Suprapubic skin (tissue), 4 donors: ENCODE measurements at regions not wholly inside any gene's neighbourhood (a gene's known extent, or its start where the extent isn't known, plus 50 kb on each side); places are given as distances from the start of the nearest gene placed in this dataset.

Source experiments
- DNase-seq, 2 donors: peaks; one replicate each; pipeline ENCODE4 v3.0.0-alpha.2; 2019; ENCODE audit warnings: low spot score in 2 of 2
- H3K27ac ChIP-seq: fragments of 200-600 bp; sonication (generic); one replicate; pipeline ENCODE4 v1.5.1; 2019
- H3K27me3 ChIP-seq: fragments of 200-600 bp; sonication (generic); one replicate; pipeline ENCODE4 v1.5.1; 2019
- H3K36me3 ChIP-seq: fragments of 200-600 bp; sonication (generic); one replicate; pipeline ENCODE4 v1.5.1; 2019
- H3K4me1 ChIP-seq: fragments of 200-600 bp; sonication (generic); one replicate; pipeline ENCODE4 v1.5.1; 2019
- H3K4me3 ChIP-seq: fragments of 200-600 bp; sonication (generic); one replicate; pipeline ENCODE4 v1.5.1; 2019; ENCODE audit warnings: mild to moderate bottlenecking
- H3K9me3 ChIP-seq: fragments of 200-600 bp; sonication (generic); one replicate; pipeline ENCODE4 v1.5.1; 2019
- CTCF ChIP-seq, 2 donors: fragments of 200-600 bp in 1 of 2; fragments of 450-650 bp in 1 of 2; sonication (generic) in 1 of 2; IDR thresholded peaks; one replicate each; pipeline ENCODE4 v1.5.1; 2016 to 2019; ENCODE audit warnings: antibody characterized with exemption in 2 of 2, mild to moderate bottlenecking in 1 of 2, moderate library complexity in 1 of 2
- EP300 ChIP-seq: sonication (generic); formaldehyde crosslinking; IDR thresholded peaks from one replicate; pipeline ENCODE4 v1.6.1; 2017; ENCODE audit warnings: antibody characterized with exemption
- POLR2A ChIP-seq, 2 donors: fragments of 450-650 bp; IDR thresholded peaks; one replicate each; pipeline ENCODE4 v1.6.1; 2017; ENCODE audit warnings: antibody characterized with exemption in 2 of 2, mild to moderate bottlenecking in 2 of 2, moderate library complexity in 2 of 2
- POLR2AphosphoS5 ChIP-seq, 3 donors: sonication (generic); formaldehyde crosslinking; IDR thresholded peaks; one replicate each; pipeline ENCODE4 v1.6.1; 2017; ENCODE audit warnings: antibody characterized with exemption in 3 of 3
- WGBS: methylation state at CpG from one replicate; pipeline ENCODE4 v1.1.5; 2018; 5-methylcytosine and 5-hydroxymethylcytosine counted together

- peaks cover 21% of the 10 kb centered on the region for H3K27me3 ChIP-seq
- no peak overlapping the region for H3K27ac ChIP-seq
- no peak for DNase-seq
- WGBS: 23% methylated on average over 4 of the region's 8 CpGs
- H3K36me3 ChIP-seq: no peaks in the 10 kb centered on the region
- TF ChIP-seq CTCF (IDR thresholded peaks at IDR 0.05): peak; percentile 40 to 49
- TF ChIP-seq EP300: no peak
- H3K4me3 ChIP-seq: no peak overlapping the region
- no peaks in the 10 kb centered on the region for H3K9me3 ChIP-seq
- peaks cover 20% of the 10 kb centered on the region for H3K4me1 ChIP-seq
Measured at GRCh38 chr20:59455402-59456341, 148.7 kb upstream of the PHACTR3 start.

- WGBS: 71% methylated on average over 18 of the region's 26 CpGs
- Histone ChIP-seq H3K36me3 (no peaks in the 10 kb centered on the region), H3K27me3 (peaks cover 26% of the 10 kb centered on the region), H3K4me3 (no peak overlapping the region), H3K27ac (no peak overlapping the region), H3K4me1 (peaks cover 20% of the 10 kb centered on the region), H3K9me3 (no peaks in the 10 kb centered on the region)
- DNase-seq: no peak
- TF ChIP-seq POLR2A (IDR thresholded peaks at IDR 0.05) (no peak), CTCF (IDR thresholded peaks at IDR 0.05) (no peak), EP300 (no peak)
Measured at GRCh38 chr20:59456342-59457279, 147.7 kb upstream of the PHACTR3 start.

- DNase-seq: no peak
- peaks cover 29% of the 10 kb centered on the region for H3K27me3 ChIP-seq
- peaks cover 23% of the 10 kb centered on the region for H3K4me1 ChIP-seq
- no peak for TF ChIP-seq POLR2AphosphoS5 (IDR thresholded peaks at IDR 0.05)
- no peak for TF ChIP-seq EP300
- TF ChIP-seq POLR2A (IDR thresholded peaks at IDR 0.05): no peak
- no peak for TF ChIP-seq CTCF (IDR thresholded peaks at IDR 0.05)
- 87% methylated on average over 2 of the region's 2 CpGs for WGBS
- no peaks in the 10 kb centered on the region for H3K9me3 ChIP-seq
- H3K4me3 ChIP-seq: no peak overlapping the region
- H3K36me3 ChIP-seq: no peaks in the 10 kb centered on the region
- no peak overlapping the region for H3K27ac ChIP-seq
Measured at GRCh38 chr20:59458645-59459044, 145.7 kb upstream of the PHACTR3 start.

- DNase-seq: no peak
- Histone ChIP-seq H3K27ac (no peak overlapping the region), H3K36me3 (no peaks in the 10 kb centered on the region), H3K4me1 (peaks cover 23% of the 10 kb centered on the region), H3K9me3 (no peaks in the 10 kb centered on the region), H3K27me3 (peaks cover 32% of the 10 kb centered on the region), H3K4me3 (no peak overlapping the region)
- TF ChIP-seq EP300 (no peak), CTCF (IDR thresholded peaks at IDR 0.05) (no peak), POLR2A (IDR thresholded peaks at IDR 0.05) (no peak), POLR2AphosphoS5 (IDR thresholded peaks at IDR 0.05) (no peak)
- 91% methylated on average over 6 of the region's 6 CpGs for WGBS
Measured at GRCh38 chr20:59459586-59459985, 144.8 kb upstream of the PHACTR3 start.

- DNase-seq: no peak
- no peaks in the 10 kb centered on the region for H3K9me3 ChIP-seq
- H3K27ac ChIP-seq: no peak overlapping the region
- no peak overlapping the region for H3K4me3 ChIP-seq
- H3K4me1 ChIP-seq: peaks cover 19% of the 10 kb centered on the region
- no peak for TF ChIP-seq POLR2A (IDR thresholded peaks at IDR 0.05)
- no peak for TF ChIP-seq CTCF (IDR thresholded peaks at IDR 0.05)
- TF ChIP-seq POLR2AphosphoS5 (IDR thresholded peaks at IDR 0.05): no peak
- no peak for TF ChIP-seq EP300
- 90% methylated on average over 5 of the region's 9 CpGs for WGBS
- peaks cover 32% of the 10 kb centered on the region for H3K27me3 ChIP-seq
- no peaks in the 10 kb centered on the region for H3K36me3 ChIP-seq
Measured at GRCh38 chr20:59460352-59460751, 144.0 kb upstream of the PHACTR3 start.
